Pancreas (tissue), 10 donors: ENCODE measurements at regions not wholly inside any gene's neighbourhood (a gene's known extent, or its start where the extent isn't known, plus 50 kb on each side); places are given as distances from the start of the nearest gene placed in this dataset.

Experiments
- ATAC-seq, 4 donors: fragments of 200-7000 bp; cut with Tn5 transposase; one replicate each; pipeline versions ENCODE4 v1.8.0 to v1.9.1; 2020; ENCODE audit warnings: mild to moderate bottlenecking in 4 of 4, moderate library complexity in 4 of 4
- DNase-seq, 6 donors: peaks; one replicate each; pipeline ENCODE4 v3.0.0-alpha.2; 2020
- FAIRE-seq: peaks from 2 replicates; lab custom pipeline; 2012; peaks lifted over from hg19 to GRCh38; lab: Jason Lieb, UNC
- H3K27ac ChIP-seq, 4 donors: fragments of 200-600 bp; sonication (generic); 1 replicate in 3 of 4; 2 replicates in 1 of 4; pipeline versions ENCODE4 v1.5.0 to v1.8.0; 2020
- H3K27me3 ChIP-seq, 4 donors: fragments of 200-600 bp; one replicate each; pipeline ENCODE4 v1.8.0; 2021
- H3K36me3 ChIP-seq, 3 donors: fragments of 200-600 bp; sonication (generic) in 1 of 3; one replicate each; pipeline versions ENCODE4 v1.5.0 to v1.8.0; 2020 to 2021
- H3K4me1 ChIP-seq, 3 donors: fragments of 200-600 bp; one replicate each; pipeline ENCODE4 v1.8.0; 2021
- H3K4me3 ChIP-seq, 4 donors: fragments of 200-600 bp; sonication (generic) in 2 of 4; one replicate each; pipeline versions ENCODE4 v1.5.0 to v1.8.0; 2020 to 2021
- H3K9me3 ChIP-seq, 4 donors: fragments of 200-600 bp; one replicate each; pipeline ENCODE4 v1.8.0; 2021
- CTCF ChIP-seq, 4 donors: fragments of 200-600 bp; sonication (generic) in 3 of 4; IDR thresholded peaks; one replicate each; pipeline versions ENCODE4 v1.5.0 to v1.8.0; 2021; ENCODE audit warnings: antibody characterized with exemption in 4 of 4
- WGBS, 2 donors: extraction: QIAGEN DNeasy Blood & Tissue Kit; methylation state at CpG; one replicate each; pipeline ENCODE4 v1.1.7; 2013; 5-methylcytosine and 5-hydroxymethylcytosine counted together
- intact Hi-C, 3 donors: fragments of 100-400 bp; cut with DNase I; formaldehyde crosslinking; loops; one replicate each; pipeline versions ENCODE4 v1.11.1 to v1.14.2; 2022
- donor health status: healthy with polysubstance abuse.
- donor health status: DM: no; HTN: no; CAD: no; lungs with moderate emphysema.
- donor health status: DM: no; HTN: no; CAD: no.
- donor health status: control.
- donor health status: control.
- donor health status: Bipolar disorder and iron deficiency.
- donor health status: DM: yes; HTN: yes; CAD: no.
- donor health status: DM: no; HTN: no; CAD: no.
- donor health status: DM: no; HTN: no; CAD: no.
- donor health status: DM: yes; HTN: yes; CAD: no.

- H3K4me1 ChIP-seq = no peaks in the 10 kb centered on the region
- no peaks in the 10 kb centered on the region for H3K27me3 ChIP-seq
- WGBS, 2 donors = 42 to 69% methylated on average over 1 of the region's 1 CpG
- DNase-seq (no peak), ATAC-seq (no peak), FAIRE-seq (no peak)
- no peak overlapping the region for H3K27ac ChIP-seq
- H3K9me3 ChIP-seq = no peaks in the 10 kb centered on the region
- no peak overlapping the region for H3K4me3 ChIP-seq
- intact Hi-C loops = no loop called here
- TF ChIP-seq CTCF (IDR thresholded peaks at IDR 0.05) = no peak
- H3K36me3 ChIP-seq = no peaks in the 10 kb centered on the region
These were observed 716.6 kb downstream of the BCL11B start for GRCh38 chr14:98555440-98555839.

GRCh38 chr14:98564006-98564405, 708.0 kb downstream of the BCL11B start:
- H3K27me3 ChIP-seq = no peaks in the 10 kb centered on the region
- no peak for FAIRE-seq
- 35 to 45% methylated on average over 5 of the region's 5 CpGs for WGBS, 2 donors
- TF ChIP-seq CTCF (IDR thresholded peaks at IDR 0.05) = no peak
- no peak for DNase-seq
- no peaks in the 10 kb centered on the region for H3K36me3 ChIP-seq
- H3K4me1 ChIP-seq = no peaks in the 10 kb centered on the region
- H3K27ac ChIP-seq = no peak overlapping the region
- ATAC-seq = no peak
- no peak overlapping the region for H3K4me3 ChIP-seq
- H3K9me3 ChIP-seq = no peaks in the 10 kb centered on the region
- intact Hi-C loops = no loop called here

GRCh38 chr14:98564541-98564940, 707.5 kb downstream of the BCL11B start:
- Histone ChIP-seq H3K4me3 (no peak overlapping the region), H3K27ac (no peak overlapping the region), H3K36me3 (no peaks in the 10 kb centered on the region), H3K9me3 (no peaks in the 10 kb centered on the region), H3K4me1 (no peaks in the 10 kb centered on the region), H3K27me3 (no peaks in the 10 kb centered on the region)
- ATAC-seq = no peak
- TF ChIP-seq CTCF (IDR thresholded peaks at IDR 0.05) = no peak
- intact Hi-C loops = no loop called here
- no peak for FAIRE-seq
- no peak for DNase-seq

GRCh38 chr14:98571104-98571503, 700.9 kb downstream of the BCL11B start:
- no peaks in the 10 kb centered on the region for H3K27me3 ChIP-seq
- H3K4me1 ChIP-seq = no peaks in the 10 kb centered on the region
- DNase-seq (no peak), FAIRE-seq (no peak), ATAC-seq (no peak)
- no peak overlapping the region for H3K27ac ChIP-seq
- TF ChIP-seq CTCF (IDR thresholded peaks at IDR 0.05) = no peak
- intact Hi-C loops = no loop called here
- H3K9me3 ChIP-seq = no peaks in the 10 kb centered on the region
- no peak overlapping the region for H3K4me3 ChIP-seq
- 44 to 56% methylated on average over 2 of the region's 2 CpGs for WGBS, 2 donors
- H3K36me3 ChIP-seq = no peaks in the 10 kb centered on the region

- ATAC-seq (no peak), DNase-seq (no peak), FAIRE-seq (no peak)
- Histone ChIP-seq H3K27ac (no peak overlapping the region), H3K4me1 (no peaks in the 10 kb centered on the region), H3K36me3 (no peaks in the 10 kb centered on the region), H3K9me3 (no peaks in the 10 kb centered on the region), H3K27me3 (peaks cover 0 to 3% (median 0%) of the 10 kb centered on the region in 4 donors), H3K4me3 (no peak overlapping the region)
- 44 to 57% methylated on average over 2 of the region's 2 CpGs for WGBS, 2 donors
- TF ChIP-seq CTCF (IDR thresholded peaks at IDR 0.05) = no peak
- intact Hi-C loops = no loop called here
These were observed 698.9 kb downstream of the BCL11B start for GRCh38 chr14:98573082-98573481.
